ENCODE measurements at regions not wholly inside any gene's neighbourhood (a gene's known extent, or its start where the extent isn't known, plus 50 kb on each side); places are given as distances from the start of the nearest gene placed in this dataset.
"Not testable (repeated sequence)": the region's sequence is repeated elsewhere in the genome, so short reads cannot be mapped to it uniquely, and the experiment has no call there.

GRCh38 chr2:211187602-211188001, 631.2 kb downstream of the CPS1 start:
- no peak for DNase-seq (ENCODE audit: low read depth)
- TF ChIP-seq CTCF (conservative IDR thresholded peaks at IDR 0.05; ENCODE audit: low read depth, low read length), result no peak
- no peak overlapping the region for H3K4me3 ChIP-seq (ENCODE audit: low read depth, low read length)

- DNase-seq (ENCODE audit: low read depth), result no peak
- TF ChIP-seq CTCF (conservative IDR thresholded peaks at IDR 0.05; ENCODE audit: low read depth, low read length), result no peak
These were observed 647.6 kb downstream of the CPS1 start for GRCh38 chr2:211203986-211204385.

DNA sequence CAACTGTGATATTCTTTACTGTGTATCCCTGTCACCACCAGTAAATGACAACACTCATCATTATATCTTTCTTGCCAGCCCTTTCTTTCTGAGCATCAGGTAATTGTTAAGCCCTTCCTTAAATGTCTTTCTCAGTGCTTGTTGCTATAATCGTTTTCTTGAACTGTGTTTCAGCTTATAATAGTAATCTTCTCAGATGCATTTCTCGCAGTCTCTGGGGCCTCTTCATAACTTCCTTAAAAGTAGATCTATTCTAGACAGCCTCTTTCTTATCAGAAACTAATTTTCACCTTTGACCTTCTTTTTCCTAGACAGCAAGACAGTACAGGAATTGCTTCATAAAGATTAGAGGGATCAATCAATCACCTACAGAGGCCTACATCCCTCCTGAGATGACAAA, 648.1 kb downstream of the CPS1 start:
- no peak for DNase-seq (ENCODE audit: low read depth)
- no peak overlapping the region for H3K4me3 ChIP-seq (ENCODE audit: low read depth, low read length)
- TF ChIP-seq CTCF (conservative IDR thresholded peaks at IDR 0.05; ENCODE audit: low read depth, low read length), result no peak

More at GRCh38 chr2:211203986-211204385, 647.6 kb downstream of the CPS1 start:
- H3K4me3 ChIP-seq (ENCODE audit: low read depth, low read length), result no peak overlapping the region

GRCh38 chr2:211204902-211205301, 648.5 kb downstream of the CPS1 start:
- no peak for DNase-seq (ENCODE audit: low read depth)
- H3K4me3 ChIP-seq (ENCODE audit: low read depth, low read length), result no peak overlapping the region
- TF ChIP-seq CTCF (conservative IDR thresholded peaks at IDR 0.05; ENCODE audit: low read depth, low read length), result no peak

DNA sequence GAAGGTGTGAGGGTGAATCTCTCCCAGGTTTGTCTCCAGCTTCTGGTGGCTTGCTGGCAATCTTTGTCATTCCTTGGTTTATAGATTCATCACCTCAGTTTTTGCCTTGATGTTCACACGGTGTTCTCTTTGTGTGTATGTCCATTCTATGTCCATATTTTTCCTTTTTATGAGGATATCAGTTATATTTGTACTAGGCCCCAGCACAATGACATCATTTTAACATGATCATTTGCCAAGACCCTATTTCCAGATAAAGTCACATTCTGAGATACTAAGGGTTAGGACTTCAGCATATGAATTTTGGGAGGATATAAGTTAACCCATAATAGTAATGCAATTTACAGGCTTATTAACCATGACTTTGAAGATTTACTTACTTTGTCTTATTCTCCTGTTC, 649.0 kb downstream of the CPS1 start:
- TF ChIP-seq CTCF (conservative IDR thresholded peaks at IDR 0.05; ENCODE audit: low read depth, low read length), result no peak
- no peak overlapping the region for H3K4me3 ChIP-seq (ENCODE audit: low read depth, low read length)
- DNase-seq (ENCODE audit: low read depth), result no peak

GRCh38 chr2:211205836-211206235, 649.4 kb downstream of the CPS1 start:
- no peak for DNase-seq (ENCODE audit: low read depth)
- no peak for TF ChIP-seq CTCF (conservative IDR thresholded peaks at IDR 0.05; ENCODE audit: low read depth, low read length)

DNA sequence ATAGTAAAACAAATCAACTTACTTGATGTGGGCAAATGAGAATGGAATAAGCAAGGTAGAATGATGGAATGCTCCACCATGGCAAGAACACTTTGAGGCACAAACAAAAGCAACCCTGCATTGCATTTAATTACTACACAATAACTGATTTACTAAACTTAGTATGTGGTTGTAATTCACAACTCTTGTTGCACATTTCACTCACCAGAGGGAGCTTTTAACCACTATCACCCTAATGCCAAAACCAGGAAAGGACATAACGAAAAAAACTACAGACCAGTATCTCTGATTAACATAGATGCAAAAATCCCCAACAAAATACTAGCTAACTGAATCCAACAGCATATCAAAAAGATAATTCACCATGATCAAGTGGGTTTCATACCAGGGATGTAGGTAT, 659.8 kb downstream of the CPS1 start:
- TF ChIP-seq CTCF (conservative IDR thresholded peaks at IDR 0.05; ENCODE audit: low read depth, low read length), result peak; percentile 68
- no peak for DNase-seq (ENCODE audit: low read depth)
- no peak overlapping the region for H3K4me3 ChIP-seq (ENCODE audit: low read depth, low read length)

More at GRCh38 chr2:211205836-211206235, 649.4 kb downstream of the CPS1 start:
- no peak overlapping the region for H3K4me3 ChIP-seq (ENCODE audit: low read depth, low read length)

- H3K4me3 ChIP-seq (ENCODE audit: low read depth, low read length); DNase-seq (ENCODE audit: low read depth): not testable (repeated sequence)
These were observed 663.1 kb downstream of the CPS1 start for GRCh38 chr2:211219548-211219947.
